ENCODE measurements at regions not wholly inside any gene's neighbourhood (a gene's known extent, or its start where the extent isn't known, plus 50 kb on each side); places are given as distances from the start of the nearest gene placed in this dataset.

DNA sequence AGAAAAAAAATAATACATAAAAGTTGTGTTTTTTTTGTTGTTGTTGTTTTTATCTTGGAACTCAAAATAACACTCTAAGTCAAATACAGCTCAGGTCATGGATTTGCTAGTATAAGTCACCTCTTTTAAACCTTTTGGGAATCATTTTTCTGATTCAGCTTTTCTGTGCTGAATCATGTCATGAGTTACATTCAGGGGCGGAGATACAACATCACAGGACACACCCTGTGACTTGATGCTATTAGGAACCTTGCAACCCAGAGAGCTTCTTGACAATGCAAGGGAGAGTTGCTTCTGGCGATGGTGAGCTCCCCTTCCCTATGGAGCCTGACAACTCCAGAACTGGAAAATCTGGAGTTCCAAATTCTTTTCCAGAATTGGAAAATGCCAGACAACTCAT, 358.3 kb upstream of the C16orf82 start:
- ATAC-seq (ENCODE audit: insufficient read depth, low read depth): no peak
- DNase-seq: no peak
- Histone ChIP-seq H3K27me3 (ENCODE audit: insufficient read depth, low read length, poor library complexity) (peaks cover 3% of the 10 kb centered on the region), H2AFZ (ENCODE audit: low read depth, low read length) (no peak overlapping the region), H3K27ac (ENCODE audit: low read length) (no peak overlapping the region), H3K4me2 (ENCODE audit: insufficient read depth, low read length) (no peak overlapping the region), H3K9ac (ENCODE audit: low read depth, low read length) (no peak overlapping the region), H3K36me3 (ENCODE audit: insufficient read depth, low read length) (no peaks in the 10 kb centered on the region), H3K4me3 (ENCODE audit: low read depth in 1 of 2, low read length in 2 of 2) (no peak overlapping the region), H4K20me1 (ENCODE audit: insufficient read depth, low read length) (no peaks in the 10 kb centered on the region), H3K9me3 (ENCODE audit: insufficient read depth, low read length, severe bottlenecking) (no peaks in the 10 kb centered on the region), H3K79me2 (ENCODE audit: insufficient read depth, low read length) (no peaks in the 10 kb centered on the region), H3K4me1 (ENCODE audit: insufficient read depth, low read length) (no peaks in the 10 kb centered on the region)
- TF ChIP-seq, protein P1, sequence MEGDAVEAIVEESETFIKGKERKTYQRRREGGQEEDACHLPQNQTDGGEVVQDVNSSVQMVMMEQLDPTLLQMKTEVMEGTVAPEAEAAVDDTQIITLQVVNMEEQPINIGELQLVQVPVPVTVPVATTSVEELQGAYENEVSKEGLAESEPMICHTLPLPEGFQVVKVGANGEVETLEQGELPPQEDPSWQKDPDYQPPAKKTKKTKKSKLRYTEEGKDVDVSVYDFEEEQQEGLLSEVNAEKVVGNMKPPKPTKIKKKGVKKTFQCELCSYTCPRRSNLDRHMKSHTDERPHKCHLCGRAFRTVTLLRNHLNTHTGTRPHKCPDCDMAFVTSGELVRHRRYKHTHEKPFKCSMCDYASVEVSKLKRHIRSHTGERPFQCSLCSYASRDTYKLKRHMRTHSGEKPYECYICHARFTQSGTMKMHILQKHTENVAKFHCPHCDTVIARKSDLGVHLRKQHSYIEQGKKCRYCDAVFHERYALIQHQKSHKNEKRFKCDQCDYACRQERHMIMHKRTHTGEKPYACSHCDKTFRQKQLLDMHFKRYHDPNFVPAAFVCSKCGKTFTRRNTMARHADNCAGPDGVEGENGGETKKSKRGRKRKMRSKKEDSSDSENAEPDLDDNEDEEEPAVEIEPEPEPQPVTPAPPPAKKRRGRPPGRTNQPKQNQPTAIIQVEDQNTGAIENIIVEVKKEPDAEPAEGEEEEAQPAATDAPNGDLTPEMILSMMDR (IDR thresholded peaks at IDR 0.05; ENCODE audit: borderline replicate concordance, extremely low read depth, low read length, poor library complexity, severe bottlenecking): no peak
- TF ChIP-seq EZH2 (IDR thresholded peaks at IDR 0.05; ENCODE audit: borderline replicate concordance, low read depth, low read length, severe bottlenecking): no peak

DNA sequence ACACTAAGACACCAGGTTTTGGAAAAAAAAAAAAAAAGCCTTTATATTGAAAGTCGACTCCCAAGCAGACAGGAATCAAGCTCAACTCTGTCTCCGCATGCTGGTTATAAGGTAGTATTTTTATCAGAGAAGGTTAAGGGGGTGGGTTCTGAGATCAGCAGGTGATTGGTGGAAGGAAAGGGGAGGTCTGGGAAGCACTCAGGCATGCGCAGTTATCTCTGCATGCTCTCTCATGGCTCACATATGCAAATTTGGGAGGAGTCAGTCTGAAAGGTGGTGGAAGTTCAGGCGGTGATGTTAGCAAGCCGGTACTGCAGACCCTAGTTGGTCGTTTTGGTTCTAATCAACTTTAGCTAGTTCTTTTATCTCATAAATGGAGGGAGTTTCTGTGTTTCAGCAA, 357.6 kb upstream of the C16orf82 start:
- H3K4me2 ChIP-seq (ENCODE audit: insufficient read depth, low read length): no peak overlapping the region
- H2AFZ ChIP-seq (ENCODE audit: low read depth, low read length): no peak overlapping the region
- H3K4me3 ChIP-seq (ENCODE audit: low read depth in 1 of 2, low read length in 2 of 2): no peak overlapping the region
- no peaks in the 10 kb centered on the region for H3K4me1 ChIP-seq (ENCODE audit: insufficient read depth, low read length)
- H3K79me2 ChIP-seq (ENCODE audit: insufficient read depth, low read length): no peaks in the 10 kb centered on the region
- TF ChIP-seq, protein P1 (IDR thresholded peaks at IDR 0.05; ENCODE audit: borderline replicate concordance, extremely low read depth, low read length, poor library complexity, severe bottlenecking): no peak
- TF ChIP-seq EZH2 (IDR thresholded peaks at IDR 0.05; ENCODE audit: borderline replicate concordance, low read depth, low read length, severe bottlenecking): no peak
- H3K9me3 ChIP-seq (ENCODE audit: insufficient read depth, low read length, severe bottlenecking): no peaks in the 10 kb centered on the region
- no peak for ATAC-seq (ENCODE audit: insufficient read depth, low read depth)
- no peak for DNase-seq
- no peak overlapping the region for H3K27ac ChIP-seq (ENCODE audit: low read length)
- H3K9ac ChIP-seq (ENCODE audit: low read depth, low read length): no peak overlapping the region
- H3K36me3 ChIP-seq (ENCODE audit: insufficient read depth, low read length): no peaks in the 10 kb centered on the region
- peaks cover 3% of the 10 kb centered on the region for H3K27me3 ChIP-seq (ENCODE audit: insufficient read depth, low read length, poor library complexity)
- no peaks in the 10 kb centered on the region for H4K20me1 ChIP-seq (ENCODE audit: insufficient read depth, low read length)

DNA sequence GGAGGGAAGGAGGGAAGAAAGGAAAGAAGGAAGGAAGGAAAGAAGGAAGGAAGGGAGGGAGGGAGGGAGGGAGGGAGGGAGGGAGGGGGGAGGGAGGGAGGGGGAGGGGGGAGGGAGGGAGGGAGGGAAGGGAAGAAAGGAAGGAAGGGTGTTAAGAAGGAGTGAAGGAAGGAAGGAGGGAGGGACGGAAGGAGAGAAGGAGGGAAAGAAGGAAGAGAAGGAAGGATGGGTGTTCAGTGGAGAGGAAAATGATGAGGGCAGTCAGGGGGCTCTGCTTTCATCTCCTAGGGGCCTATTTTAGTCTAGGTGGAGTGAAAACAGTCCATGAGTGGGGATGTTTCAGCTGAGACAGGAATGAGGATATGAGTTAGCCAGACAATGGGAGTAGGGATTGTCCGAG, 357.0 kb upstream of the C16orf82 start:
- DNase-seq: no peak
- no peak for TF ChIP-seq EZH2 (IDR thresholded peaks at IDR 0.05; ENCODE audit: borderline replicate concordance, low read depth, low read length, severe bottlenecking)
- TF ChIP-seq, protein P1 (IDR thresholded peaks at IDR 0.05; ENCODE audit: borderline replicate concordance, extremely low read depth, low read length, poor library complexity, severe bottlenecking): no peak

DNA sequence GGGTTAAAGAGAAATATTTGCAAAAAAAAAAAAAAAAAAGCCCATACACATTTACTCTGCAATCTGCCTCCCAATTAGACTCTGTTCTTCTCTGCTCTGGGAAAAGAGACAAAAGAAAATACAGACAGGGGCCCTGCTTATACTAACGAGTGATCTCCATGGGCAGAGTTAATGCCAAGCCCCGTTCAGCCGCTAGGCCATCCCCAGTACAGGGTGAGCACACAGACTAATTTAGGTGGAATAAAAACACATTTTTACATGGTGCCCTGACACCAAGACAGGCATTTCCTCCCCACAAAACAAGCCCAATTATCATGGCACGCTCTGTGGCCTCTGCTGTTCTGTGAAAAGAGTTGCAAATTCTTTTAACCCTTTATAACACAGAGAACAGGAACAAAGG, 356.3 kb upstream of the C16orf82 start:
- Histone ChIP-seq H3K9ac (ENCODE audit: low read depth, low read length) (no peak overlapping the region), H3K27ac (ENCODE audit: low read length) (no peak overlapping the region), H3K4me3 (ENCODE audit: low read depth in 1 of 2, low read length in 2 of 2) (no peak overlapping the region), H3K4me2 (ENCODE audit: insufficient read depth, low read length) (no peak overlapping the region), H3K27me3 (ENCODE audit: insufficient read depth, low read length, poor library complexity) (peaks cover 3% of the 10 kb centered on the region), H3K36me3 (ENCODE audit: insufficient read depth, low read length) (no peaks in the 10 kb centered on the region), H2AFZ (ENCODE audit: low read depth, low read length) (no peak overlapping the region), H3K4me1 (ENCODE audit: insufficient read depth, low read length) (no peaks in the 10 kb centered on the region), H3K9me3 (ENCODE audit: insufficient read depth, low read length, severe bottlenecking) (no peaks in the 10 kb centered on the region), H3K79me2 (ENCODE audit: insufficient read depth, low read length) (no peaks in the 10 kb centered on the region), H4K20me1 (ENCODE audit: insufficient read depth, low read length) (no peaks in the 10 kb centered on the region)
- no peak for DNase-seq
- TF ChIP-seq EZH2 (IDR thresholded peaks at IDR 0.05; ENCODE audit: borderline replicate concordance, low read depth, low read length, severe bottlenecking): no peak
- TF ChIP-seq, protein P1 (IDR thresholded peaks at IDR 0.05; ENCODE audit: borderline replicate concordance, extremely low read depth, low read length, poor library complexity, severe bottlenecking): no peak
- ATAC-seq (ENCODE audit: insufficient read depth, low read depth): no peak

More for the DNA sequence above, 357.0 kb upstream of the C16orf82 start:
- Histone ChIP-seq H3K4me3 (ENCODE audit: low read depth in 1 of 2, low read length in 2 of 2) (no peak overlapping the region), H3K4me1 (ENCODE audit: insufficient read depth, low read length) (no peaks in the 10 kb centered on the region), H3K27ac (ENCODE audit: low read length) (no peak overlapping the region), H3K9me3 (ENCODE audit: insufficient read depth, low read length, severe bottlenecking) (no peaks in the 10 kb centered on the region), H3K9ac (ENCODE audit: low read depth, low read length) (no peak overlapping the region), H3K27me3 (ENCODE audit: insufficient read depth, low read length, poor library complexity) (peaks cover 3% of the 10 kb centered on the region), H2AFZ (ENCODE audit: low read depth, low read length) (no peak overlapping the region), H3K79me2 (ENCODE audit: insufficient read depth, low read length) (no peaks in the 10 kb centered on the region), H3K36me3 (ENCODE audit: insufficient read depth, low read length) (no peaks in the 10 kb centered on the region), H4K20me1 (ENCODE audit: insufficient read depth, low read length) (no peaks in the 10 kb centered on the region), H3K4me2 (ENCODE audit: insufficient read depth, low read length) (no peak overlapping the region)
- no peak for ATAC-seq (ENCODE audit: insufficient read depth, low read depth)

All from DND-41 (cell line).